H9 (cell line): ENCODE measurements at regions not wholly inside any gene's neighbourhood (a gene's known extent, or its start where the extent isn't known, plus 50 kb on each side); places are given as distances from the start of the nearest gene placed in this dataset.

Experiments used
- DNase-seq: peaks from one replicate; pipeline ENCODE4 v3.0.0-alpha.2; 2017
- H2AFZ ChIP-seq: one replicate; pipeline ENCODE4 v1.6.1; 2013; ENCODE audit warnings: mild to moderate bottlenecking, low read length, control low read depth, moderate library complexity
- H2AK5ac ChIP-seq: 2 replicates; pipeline ENCODE4 v1.6.1; 2013; ENCODE audit warnings: low read length, control low read depth, mixed read lengths; ENCODE audit not compliant: insufficient read length
- H2BK120ac ChIP-seq: one replicate; pipeline ENCODE4 v1.6.1; 2013; ENCODE audit warnings: low read depth, mild to moderate bottlenecking, low read length, control low read depth, inconsistent platforms; ENCODE audit not compliant: poor library complexity, severe bottlenecking
- H2BK12ac ChIP-seq: 2 replicates; pipeline ENCODE4 v1.6.1; 2013; ENCODE audit warnings: low read length, control low read depth, mixed read lengths, low read depth; ENCODE audit not compliant: insufficient read length
- H2BK15ac ChIP-seq: 2 replicates; pipeline ENCODE4 v1.6.1; 2013; ENCODE audit warnings: low read depth, low read length, control low read depth
- H2BK20ac ChIP-seq: one replicate; pipeline ENCODE4 v1.6.1; 2013; ENCODE audit warnings: low read depth, mild to moderate bottlenecking, low read length, control low read depth, inconsistent platforms; ENCODE audit not compliant: poor library complexity, severe bottlenecking
- H2BK5ac ChIP-seq: 2 replicates; pipeline ENCODE4 v1.6.1; 2013; ENCODE audit warnings: low read length, control low read depth, mixed read lengths; ENCODE audit not compliant: insufficient read length
- H3K14ac ChIP-seq: 2 replicates; pipeline ENCODE4 v1.6.1; 2013; ENCODE audit warnings: low read length, control low read depth; ENCODE audit not compliant: insufficient read depth
- H3K18ac ChIP-seq: 2 replicates; pipeline ENCODE4 v1.6.1; 2013; ENCODE audit warnings: low read depth, mild to moderate bottlenecking, mixed read lengths, low read length, control low read depth; ENCODE audit not compliant: insufficient read length
- H3K23ac ChIP-seq: 2 replicates; pipeline ENCODE4 v1.6.1; 2013; ENCODE audit warnings: low read length, control low read depth, mixed read lengths, low read depth; ENCODE audit not compliant: insufficient read length
- H3K23me2 ChIP-seq: 2 replicates; pipeline ENCODE4 v1.6.1; 2013; ENCODE audit warnings: low read depth, mild to moderate bottlenecking, mixed read lengths, low read length, control low read depth; ENCODE audit not compliant: insufficient read length, poor library complexity, severe bottlenecking
- H3K27ac ChIP-seq: 2 replicates; pipeline ENCODE4 v1.5.1; 2013; ENCODE audit warnings: low read length, control low read depth, mixed read lengths, low read depth; ENCODE audit not compliant: insufficient read length
- H3K27me3 ChIP-seq: 2 replicates; pipeline ENCODE4 v1.6.1; 2013; ENCODE audit warnings: low read length, control low read depth, inconsistent platforms; ENCODE audit not compliant: insufficient read depth
- H3K4ac ChIP-seq: 2 replicates; pipeline ENCODE4 v1.6.1; 2013; ENCODE audit warnings: low read depth, mild to moderate bottlenecking, control low read depth, inconsistent platforms, low read length, moderate library complexity
- H3K4me1 ChIP-seq: 2 replicates; pipeline ENCODE4 v1.6.1; 2013; ENCODE audit warnings: low read length, control low read depth, inconsistent platforms; ENCODE audit not compliant: insufficient read depth
- H3K4me2 ChIP-seq: 2 replicates; pipeline ENCODE4 v1.6.1; 2013; ENCODE audit warnings: low read length, control low read depth, mixed read lengths; ENCODE audit not compliant: insufficient read length, insufficient read depth
- H3K56ac ChIP-seq: 2 replicates; pipeline ENCODE4 v1.6.1; 2013; ENCODE audit warnings: low read depth, mild to moderate bottlenecking, mixed read lengths, low read length, control low read depth; ENCODE audit not compliant: insufficient read length
- H3K79me1 ChIP-seq: 2 replicates; pipeline ENCODE4 v1.6.1; 2013; ENCODE audit warnings: low read depth, mild to moderate bottlenecking, moderate library complexity, low read length, control low read depth, inconsistent platforms; ENCODE audit not compliant: insufficient read depth, poor library complexity, severe bottlenecking
- H3K79me2 ChIP-seq: 2 replicates; pipeline ENCODE4 v1.6.1; 2013; ENCODE audit warnings: low read length, control low read depth, inconsistent platforms; ENCODE audit not compliant: insufficient read depth
- H3K9ac ChIP-seq: 2 replicates; pipeline ENCODE4 v1.6.1; 2013; ENCODE audit warnings: low read length, control low read depth, mixed read lengths; ENCODE audit not compliant: insufficient read length; ENCODE audit errors: extremely low read depth
- H3K9me3 ChIP-seq: one replicate; pipeline ENCODE4 v1.6.1; 2013; ENCODE audit warnings: low read depth, low read length, inconsistent platforms; ENCODE audit not compliant: control insufficient read depth
- H3T11ph ChIP-seq: one replicate; pipeline ENCODE4 v1.6.1; 2013; ENCODE audit warnings: mild to moderate bottlenecking, low read length, control low read depth, inconsistent platforms
- H4K20me1 ChIP-seq: one replicate; pipeline ENCODE4 v1.6.1; 2013; ENCODE audit not compliant: control insufficient read depth, insufficient read length, insufficient read depth
- H4K5ac ChIP-seq: 2 replicates; pipeline ENCODE4 v1.6.1; 2013; ENCODE audit warnings: low read depth, mild to moderate bottlenecking, mixed read lengths, low read length, control low read depth; ENCODE audit not compliant: insufficient read length
- H4K8ac ChIP-seq: replicated peaks from 2 replicates; pipeline ENCODE4 v1.6.1; 2013; ENCODE audit warnings: low read length, control low read depth, mixed read lengths, low read depth; ENCODE audit not compliant: insufficient read length
- H4K91ac ChIP-seq: 2 replicates; pipeline ENCODE4 v1.6.1; 2013; ENCODE audit warnings: low read depth, mild to moderate bottlenecking, moderate library complexity, mixed read lengths, low read length, control low read depth; ENCODE audit not compliant: insufficient read length
- H3K27ac Mint-ChIP-seq, 3 experiments: 2 replicates in 2 of 3; 3 replicates in 1 of 3; pipeline ENCODE4 v1.8.0; 2020 to 2021; ENCODE audit warnings: mixed read lengths in 3 of 3, mild to moderate bottlenecking in 1 of 3, moderate library complexity in 1 of 3
- H3K27me3 Mint-ChIP-seq: 2 replicates; pipeline ENCODE4 v1.8.0; 2021; ENCODE audit warnings: low read depth, mild to moderate bottlenecking, moderate library complexity, mixed read lengths
- H3K36me3 Mint-ChIP-seq, 3 experiments: 2 replicates in 2 of 3; 3 replicates in 1 of 3; pipeline ENCODE4 v1.8.0; 2020 to 2021; ENCODE audit warnings: low read depth in 3 of 3, mixed read lengths in 3 of 3; ENCODE audit not compliant: insufficient read depth in 1 of 3
- H3K4me1 Mint-ChIP-seq, 2 experiments: 2 replicates each; pipeline ENCODE4 v1.8.0; 2020; ENCODE audit warnings: mixed read lengths in 2 of 2
- H3K4me3 Mint-ChIP-seq, 2 experiments: 2 replicates in 1 of 2; 3 replicates in 1 of 2; pipeline ENCODE4 v1.8.0; 2020 to 2021; ENCODE audit warnings: mild to moderate bottlenecking in 2 of 2, mixed read lengths in 2 of 2, moderate library complexity in 1 of 2
- H3K9me3 Mint-ChIP-seq, 2 experiments: 2 replicates in 1 of 2; 3 replicates in 1 of 2; pipeline ENCODE4 v1.8.0; 2020; ENCODE audit warnings: mild to moderate bottlenecking in 2 of 2, mixed read lengths in 2 of 2, moderate library complexity in 1 of 2
- WGBS: extraction: QIAGEN DNeasy Blood & Tissue Kit; methylation state at CpG from one replicate; pipeline ENCODE4 v1.1.7; 2013; ENCODE audit warnings: missing lambda C conversion rate, low lambda C conversion rate, mixed read lengths; ENCODE audit not compliant: insufficient read length; ENCODE audit errors: extremely low coverage; 5-methylcytosine and 5-hydroxymethylcytosine counted together
- TF ChIP-seq, protein P1 (sequence below): fragments of 200-600 bp; sonication (generic); conservative IDR thresholded peaks from 3 replicates; pipeline ENCODE4 v1.8.0; 2021; ENCODE audit warnings: antibody characterized with exemption, mild to moderate bottlenecking

DNA sequence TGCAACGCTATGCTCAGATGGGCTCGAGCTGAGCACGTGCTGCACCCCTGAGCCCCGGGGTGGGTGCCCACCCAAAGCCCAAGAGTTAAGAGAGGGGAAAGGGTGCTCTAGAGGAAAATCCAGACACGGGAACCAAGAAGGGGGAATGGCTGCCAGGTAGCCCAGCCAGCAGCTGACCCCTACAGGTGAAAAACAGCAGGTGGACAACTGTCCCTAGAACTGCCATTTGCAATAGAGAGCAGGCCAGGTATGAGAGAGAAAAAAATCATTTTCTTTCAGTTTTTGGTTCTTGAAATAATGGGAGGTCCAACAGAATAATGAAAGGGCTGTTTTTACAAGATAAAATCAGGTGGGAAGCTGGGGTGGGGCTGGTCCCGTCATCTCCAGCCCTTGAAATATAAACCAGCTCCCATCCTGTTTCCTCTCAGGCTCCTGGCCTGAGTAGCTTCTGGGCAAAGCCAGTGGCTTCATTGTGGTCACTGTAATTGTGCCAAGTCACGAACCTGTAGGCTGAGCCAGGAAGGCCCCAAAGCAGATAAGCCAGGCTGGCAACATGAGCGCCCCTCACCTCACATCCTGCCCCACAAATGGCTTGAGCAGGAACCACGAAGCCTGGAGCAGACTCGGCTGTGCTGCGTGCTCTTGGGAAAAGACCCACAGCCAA, 257.8 kb downstream of the SNX10 start:
- Histone ChIP-seq H3K79me1 (no peaks in the 10 kb centered on the region), H3K4ac (no peak overlapping the region), H2BK12ac (no peak overlapping the region), H3K27me3 (no peaks in the 10 kb centered on the region), H2BK20ac (no peak overlapping the region), H3K14ac (no peak overlapping the region), H3K23me2 (no peaks in the 10 kb centered on the region), H4K91ac (no peak overlapping the region), H2BK15ac (no peak overlapping the region), H3K23ac (no peak overlapping the region), H3K4me2 (no peak overlapping the region), H3K27ac (no peak overlapping the region), H4K20me1 (no peaks in the 10 kb centered on the region), H2BK5ac (no peak overlapping the region), H3K9me3 (no peaks in the 10 kb centered on the region), H2AK5ac (no peak overlapping the region), H3K18ac (no peak overlapping the region), H3K9ac (no peak overlapping the region), H3K56ac (no peak overlapping the region), H4K5ac (no peak overlapping the region), H2AFZ (no peak overlapping the region), H3T11ph (no peak overlapping the region), H2BK120ac (no peak overlapping the region), H3K79me2 (no peaks in the 10 kb centered on the region), H3K4me1 (no peaks in the 10 kb centered on the region; the same call in 1 of the 2 replicates), H4K8ac (no peak overlapping the region)
- Mint-ChIP-seq H3K4me3 (no peak overlapping the region), H3K27me3 (no peaks in the 10 kb centered on the region; the same call in 1 of the 2 replicates), H3K36me3 (no peaks in the 10 kb centered on the region), H3K4me1 (peaks cover 19% of the 10 kb centered on the region in 2 experiments), H3K9me3 (no peaks in the 10 kb centered on the region), H3K27ac (no peak overlapping the region)
- DNase-seq, result no peak
- TF ChIP-seq, protein P1, sequence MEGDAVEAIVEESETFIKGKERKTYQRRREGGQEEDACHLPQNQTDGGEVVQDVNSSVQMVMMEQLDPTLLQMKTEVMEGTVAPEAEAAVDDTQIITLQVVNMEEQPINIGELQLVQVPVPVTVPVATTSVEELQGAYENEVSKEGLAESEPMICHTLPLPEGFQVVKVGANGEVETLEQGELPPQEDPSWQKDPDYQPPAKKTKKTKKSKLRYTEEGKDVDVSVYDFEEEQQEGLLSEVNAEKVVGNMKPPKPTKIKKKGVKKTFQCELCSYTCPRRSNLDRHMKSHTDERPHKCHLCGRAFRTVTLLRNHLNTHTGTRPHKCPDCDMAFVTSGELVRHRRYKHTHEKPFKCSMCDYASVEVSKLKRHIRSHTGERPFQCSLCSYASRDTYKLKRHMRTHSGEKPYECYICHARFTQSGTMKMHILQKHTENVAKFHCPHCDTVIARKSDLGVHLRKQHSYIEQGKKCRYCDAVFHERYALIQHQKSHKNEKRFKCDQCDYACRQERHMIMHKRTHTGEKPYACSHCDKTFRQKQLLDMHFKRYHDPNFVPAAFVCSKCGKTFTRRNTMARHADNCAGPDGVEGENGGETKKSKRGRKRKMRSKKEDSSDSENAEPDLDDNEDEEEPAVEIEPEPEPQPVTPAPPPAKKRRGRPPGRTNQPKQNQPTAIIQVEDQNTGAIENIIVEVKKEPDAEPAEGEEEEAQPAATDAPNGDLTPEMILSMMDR, result peak; percentile 36; the same call in 1 of the 3 replicates
- WGBS, result no CpG with 5 or more reads among the region's 11 CpGs
